SH-SY5Y (cell line): ENCODE measurements at regions not wholly inside any gene's neighbourhood (a gene's known extent, or its start where the extent isn't known, plus 50 kb on each side); places are given as distances from the start of the nearest gene placed in this dataset.

Experiments used
- GATA2 ChIP-seq: IDR thresholded peaks from 2 replicates; pipeline ENCODE4 v1.6.1; 2011; ENCODE audit warnings: mild to moderate bottlenecking, low read depth, low read length
- GATA3 ChIP-seq: IDR thresholded peaks from 2 replicates; pipeline ENCODE4 v1.6.1; 2011; ENCODE audit warnings: low read depth, mild to moderate bottlenecking, low read length, moderate library complexity

DNA sequence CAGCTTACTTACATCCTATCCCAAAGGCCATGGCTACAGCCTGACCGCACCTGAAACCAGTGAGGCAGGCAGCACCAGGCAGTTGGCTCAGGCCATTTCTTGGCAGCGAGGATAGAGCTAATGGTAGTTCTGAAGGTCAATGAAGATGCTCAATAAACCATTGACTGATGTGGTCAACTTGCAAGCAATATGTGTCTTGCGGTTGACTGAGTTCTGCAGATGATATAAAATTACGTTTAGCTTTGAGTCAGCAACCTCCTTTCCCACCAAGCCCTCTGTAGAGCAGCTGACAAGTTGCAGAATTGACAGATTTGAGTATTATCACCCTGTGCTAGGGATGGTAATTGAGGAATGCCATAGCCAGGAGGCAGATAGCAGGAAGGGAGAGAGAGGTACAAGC, 189.0 kb upstream of the PUM3 start:
- TF ChIP-seq GATA3 = no peak
- TF ChIP-seq GATA2 = no peak

DNA sequence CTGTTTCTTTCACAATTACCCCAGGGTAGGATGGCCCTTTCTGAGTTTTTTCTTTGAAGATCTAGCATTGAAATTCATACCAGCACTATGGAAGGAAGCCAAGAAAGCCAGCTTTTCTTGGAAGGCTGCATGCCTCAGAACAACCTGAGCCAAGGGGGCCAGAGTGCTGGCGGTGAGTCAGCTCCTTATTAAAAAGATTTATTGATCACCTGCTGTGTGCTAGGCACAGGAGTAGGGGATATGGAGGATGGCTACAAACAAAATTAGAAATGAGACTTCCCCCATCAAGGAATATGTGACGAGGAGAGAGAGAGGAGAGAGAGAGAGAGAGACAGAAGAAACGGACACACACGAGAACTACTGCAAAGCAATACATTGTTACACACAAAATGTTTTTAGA, 184.6 kb upstream of the PUM3 start:
- TF ChIP-seq GATA3 (no peak), GATA2 (no peak)

DNA sequence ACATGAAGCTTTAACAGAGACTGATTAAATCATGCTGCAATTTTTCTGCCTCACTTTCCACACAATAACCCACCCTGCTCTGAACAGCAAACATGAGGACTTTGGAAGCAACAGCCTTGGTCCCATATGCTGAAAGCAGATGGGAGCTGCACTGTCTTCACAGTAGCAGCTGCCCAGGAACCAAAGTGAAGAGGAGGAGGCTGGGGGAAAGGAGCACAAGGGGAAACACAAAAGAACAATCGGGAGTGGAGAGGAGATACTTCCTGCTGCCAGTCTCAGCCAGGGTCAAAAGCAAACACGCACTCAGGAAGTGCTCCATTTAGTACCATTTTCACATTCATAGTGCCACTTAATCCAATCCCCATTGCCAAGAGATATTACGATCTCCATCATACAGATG, 183.3 kb upstream of the PUM3 start:
- TF ChIP-seq GATA2 = no peak

DNA sequence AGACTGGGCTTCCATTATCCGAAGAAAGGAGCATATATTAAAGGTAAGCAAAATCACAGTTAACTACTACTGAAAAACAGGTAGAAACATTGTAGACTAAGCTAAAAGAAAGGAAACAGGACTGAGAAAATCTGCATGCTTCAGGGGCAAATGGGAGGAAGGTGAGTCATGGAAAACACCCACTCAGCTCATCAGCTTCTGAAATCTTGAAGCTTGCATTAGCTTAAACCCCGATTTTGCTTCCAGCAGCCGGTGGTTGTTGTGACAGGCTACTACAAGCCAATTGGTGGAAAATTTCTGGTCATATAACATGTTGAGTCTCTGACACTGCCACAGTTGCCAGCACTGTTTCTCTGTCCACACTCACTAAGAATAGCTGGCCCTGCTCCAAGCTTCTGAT, 179.6 kb upstream of the PUM3 start:
- TF ChIP-seq GATA2 (no peak), GATA3 (no peak)

DNA sequence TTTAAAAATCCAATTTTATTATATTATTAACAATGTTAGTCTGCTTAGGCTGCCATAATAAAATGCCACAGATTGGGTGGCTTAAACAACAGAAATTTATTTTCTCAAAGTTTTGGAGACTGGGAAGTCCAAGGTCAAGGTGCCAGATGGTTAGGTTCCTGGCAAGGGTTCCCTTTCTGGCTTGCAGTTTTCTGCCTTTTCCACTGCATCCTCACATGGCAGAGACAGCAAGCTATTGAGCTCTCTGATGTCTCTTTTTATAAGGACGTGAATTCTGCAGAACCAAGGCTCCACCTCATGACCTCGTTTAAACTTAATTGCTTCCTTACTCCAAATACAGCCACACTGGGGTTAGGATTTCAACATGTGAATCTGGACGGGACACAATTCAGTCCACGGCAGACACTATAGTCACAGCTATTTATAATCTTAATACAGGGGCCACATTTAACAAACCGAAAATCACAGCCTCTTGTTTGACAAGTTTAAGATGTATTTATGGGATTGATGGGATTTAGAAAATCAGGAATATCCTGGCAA, 174.9 kb upstream of the PUM3 start:
- TF ChIP-seq GATA3 = no peak
- no peak for TF ChIP-seq GATA2

DNA sequence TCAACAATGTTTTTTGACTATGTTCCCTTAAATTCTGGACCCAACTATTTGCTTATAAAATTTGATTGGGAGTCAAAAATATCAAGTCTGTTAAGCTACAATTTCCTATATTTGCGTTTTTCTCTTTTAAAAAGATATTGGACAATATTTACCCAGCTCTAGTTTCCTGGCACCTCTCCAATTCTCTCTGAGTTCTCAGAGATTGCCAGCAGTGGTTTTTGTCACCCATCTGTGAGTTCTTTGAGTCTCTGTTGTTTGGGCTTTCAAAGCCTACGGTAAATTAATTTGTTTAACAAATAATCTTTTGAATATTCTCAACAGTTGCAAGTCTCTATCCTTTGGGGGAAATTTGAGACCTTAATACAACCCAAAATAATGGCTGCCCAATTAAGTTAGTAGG, 174.2 kb upstream of the PUM3 start:
- TF ChIP-seq GATA2 (no peak), GATA3 (no peak)

DNA sequence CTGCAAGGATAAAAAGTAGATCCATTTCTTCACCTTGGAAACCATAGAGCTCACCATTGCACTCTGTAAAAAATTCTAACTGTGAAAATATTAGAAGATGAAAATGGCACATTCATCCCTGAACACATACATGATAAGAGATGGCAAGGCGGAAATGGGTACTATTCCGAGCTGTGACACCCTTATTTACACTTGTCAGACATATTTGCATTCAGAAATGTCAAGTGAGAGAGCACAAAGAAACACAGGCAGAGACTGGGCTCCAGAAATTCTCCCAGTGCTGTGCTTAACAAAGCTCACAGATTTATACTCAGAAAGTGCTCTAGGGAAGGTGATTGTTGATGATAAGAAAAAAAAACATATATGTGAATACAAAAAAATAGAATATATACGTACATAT, 170.3 kb upstream of the PUM3 start:
- TF ChIP-seq GATA2 (no peak), GATA3 (no peak)

DNA sequence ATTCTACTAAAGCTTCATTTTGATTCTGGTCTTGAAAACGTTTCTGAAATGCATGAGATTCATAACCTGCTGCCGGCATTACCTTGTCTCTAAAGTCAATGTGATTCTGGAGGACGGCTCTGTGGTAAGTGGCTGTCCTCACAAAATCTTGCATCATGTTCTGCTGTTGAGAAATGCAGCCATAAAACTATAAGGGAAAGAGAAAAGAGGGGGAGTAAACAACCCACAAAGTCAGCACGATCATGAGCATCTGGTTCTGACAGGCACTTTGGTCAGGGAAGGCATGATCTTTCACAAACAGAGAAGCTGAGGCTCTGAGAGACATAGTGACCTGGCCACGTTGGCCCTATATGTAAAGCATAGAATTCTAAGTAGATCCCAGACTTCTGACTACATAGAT, 168.9 kb upstream of the PUM3 start:
- TF ChIP-seq GATA3 (no peak), GATA2 (no peak)

DNA sequence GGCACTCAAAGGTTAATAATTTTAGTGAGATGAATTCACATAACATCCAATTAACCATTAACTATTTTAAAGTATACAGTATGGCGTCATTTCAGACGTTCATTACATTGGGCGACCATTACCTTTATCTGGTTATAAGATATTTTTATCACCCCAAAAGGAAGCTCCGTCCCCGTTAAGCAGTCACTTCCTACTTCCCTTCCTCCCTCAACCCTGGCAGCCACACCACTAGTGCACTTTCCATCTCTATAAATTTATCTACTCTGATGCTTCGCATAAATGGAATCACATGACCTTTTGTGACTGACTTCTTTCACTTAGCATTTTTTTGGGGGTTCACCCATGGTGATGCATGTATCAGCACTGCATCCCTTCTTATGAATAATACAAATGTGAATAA, 168.3 kb upstream of the PUM3 start:
- TF ChIP-seq GATA2 = no peak
- TF ChIP-seq GATA3 = no peak

DNA sequence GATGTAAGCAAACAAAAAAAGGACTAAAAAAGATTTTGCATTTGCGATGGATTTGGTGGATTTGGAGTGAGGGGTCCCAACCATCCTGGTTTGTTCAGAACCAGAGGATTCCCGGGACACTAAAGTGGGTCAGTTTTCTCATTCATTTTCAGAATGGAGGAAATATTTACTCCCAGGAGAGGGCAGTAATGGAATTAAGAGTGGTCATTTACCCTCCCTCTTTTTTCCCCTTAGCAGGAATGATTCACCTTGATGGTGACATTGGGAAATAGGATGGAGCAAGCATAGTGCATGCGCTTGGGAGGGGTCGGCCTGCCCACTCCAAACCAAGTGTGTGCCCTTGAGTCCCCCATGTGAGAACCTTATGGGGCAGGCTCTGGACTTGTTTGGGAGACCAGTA, 164.2 kb upstream of the PUM3 start:
- TF ChIP-seq GATA2 (no peak), GATA3 (no peak)

DNA sequence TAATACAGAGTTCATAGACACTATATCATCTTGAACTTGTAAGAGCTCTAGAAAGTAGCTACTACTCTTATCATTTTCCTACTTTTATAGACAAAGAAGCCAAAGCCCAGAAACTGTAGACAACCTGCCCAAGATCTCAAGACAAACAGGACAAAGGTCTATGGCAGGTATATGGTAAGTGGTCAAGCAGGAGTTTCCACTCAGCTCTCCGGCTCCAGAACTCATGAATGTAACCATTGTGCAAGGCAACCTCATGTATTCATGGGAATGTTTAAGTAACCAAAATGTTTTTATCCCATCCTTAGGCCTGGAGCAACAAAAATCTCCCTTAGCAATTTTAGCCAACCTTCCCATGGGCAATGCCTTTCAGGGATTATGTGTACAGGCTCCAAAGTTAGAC, 163.4 kb upstream of the PUM3 start:
- no peak for TF ChIP-seq GATA3
- no peak for TF ChIP-seq GATA2

DNA sequence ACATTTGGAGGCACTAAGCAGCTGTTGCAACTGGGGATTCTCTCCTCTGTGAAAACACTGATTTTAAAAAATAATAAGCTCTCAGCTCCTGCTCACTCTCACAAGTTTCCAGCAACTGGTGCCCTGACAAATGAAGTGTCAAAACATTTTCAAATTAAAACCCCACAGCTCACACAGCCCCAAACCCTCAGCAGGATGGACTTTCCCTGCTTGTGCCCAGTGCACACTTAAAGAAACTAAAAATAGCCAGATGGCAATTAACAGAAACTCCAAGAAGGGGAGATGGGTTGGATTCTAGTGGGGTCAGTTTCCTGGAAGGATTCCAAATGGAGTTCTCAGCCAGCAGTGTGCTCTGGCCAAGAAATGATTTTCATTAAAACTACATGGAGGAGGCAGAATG, 163.0 kb upstream of the PUM3 start:
- no peak for TF ChIP-seq GATA2
- TF ChIP-seq GATA3 = no peak

DNA sequence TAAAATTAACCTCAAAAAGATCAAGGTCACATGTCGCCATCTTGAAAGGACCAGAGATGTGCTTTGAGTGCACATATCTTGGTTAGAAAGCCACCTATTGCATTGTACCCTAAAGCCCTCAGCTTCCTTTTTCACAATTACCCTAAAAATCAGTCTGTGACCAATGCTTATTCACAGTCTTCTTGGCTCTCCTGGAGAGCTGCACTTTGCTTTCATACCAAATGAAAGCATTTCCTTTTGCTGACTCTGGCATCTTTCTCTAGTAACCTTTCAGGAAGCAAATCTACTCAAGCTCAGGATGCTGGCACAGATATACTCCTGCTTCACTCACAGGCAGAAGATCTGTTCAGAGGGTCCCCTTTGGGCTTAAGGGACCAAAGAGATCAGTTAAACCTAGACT, 160.7 kb upstream of the PUM3 start:
- TF ChIP-seq GATA3 (no peak), GATA2 (no peak)

DNA sequence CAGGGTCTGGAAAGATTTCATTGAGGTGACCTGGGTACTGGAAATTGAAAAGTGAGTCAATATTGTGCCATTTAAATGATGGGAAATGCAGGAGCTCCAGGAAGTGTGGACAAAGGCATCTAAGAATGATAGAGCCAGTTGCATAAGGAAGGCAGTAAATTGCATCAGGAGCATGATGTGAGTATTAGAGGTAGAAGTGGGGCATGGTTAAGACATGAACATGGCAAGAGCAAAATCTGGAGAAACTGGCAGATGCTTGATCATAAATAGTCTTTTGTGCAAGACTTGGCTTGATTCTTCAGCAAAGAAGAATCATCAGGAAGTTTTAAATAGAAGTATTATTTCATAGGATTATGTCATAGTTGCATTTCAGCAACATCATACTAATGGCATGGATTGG, 157.4 kb upstream of the PUM3 start:
- TF ChIP-seq GATA3 = no peak
- TF ChIP-seq GATA2 = no peak

DNA sequence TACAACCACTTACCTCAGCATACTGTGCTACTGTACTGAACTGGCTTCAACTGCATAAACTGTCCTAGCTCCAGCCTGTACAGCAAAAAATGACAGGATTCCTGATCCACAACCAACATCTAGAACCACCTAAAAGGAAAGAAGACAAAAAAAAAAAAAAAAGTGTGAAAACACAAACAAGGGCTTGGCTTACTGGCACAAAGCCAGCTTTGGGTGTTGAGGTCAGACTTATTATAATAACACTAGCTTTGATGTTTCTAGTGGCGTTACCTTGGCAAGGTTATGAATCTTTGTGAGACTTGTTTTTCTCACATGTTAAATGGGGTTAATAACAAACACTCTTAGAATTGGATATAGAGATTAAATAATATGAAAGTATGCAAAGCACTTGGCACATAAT, 148.5 kb upstream of the PUM3 start:
- TF ChIP-seq GATA2 (no peak), GATA3 (no peak)

DNA sequence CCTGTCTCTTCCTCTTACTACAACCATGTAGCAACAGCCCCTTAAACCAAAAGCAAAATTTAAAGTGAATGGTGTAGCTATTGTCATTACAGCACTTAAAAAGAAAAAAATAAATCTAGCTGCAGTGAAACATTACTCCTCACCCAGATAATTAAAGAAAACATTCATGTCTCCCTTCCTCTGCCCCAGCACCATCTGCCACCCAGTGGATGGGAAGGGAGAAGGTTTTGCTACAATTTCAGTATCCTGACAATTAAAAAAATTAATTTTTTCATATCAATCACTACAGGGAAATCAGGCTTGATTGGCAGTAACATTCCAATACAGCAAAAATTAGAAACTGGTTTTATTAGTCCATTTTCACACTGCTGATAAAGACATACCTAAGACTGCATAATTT, 147.4 kb upstream of the PUM3 start:
- TF ChIP-seq GATA2 = no peak
- TF ChIP-seq GATA3 = no peak
